GM18508 (cell line): ENCODE measurements at regions not wholly inside any gene's neighbourhood (a gene's known extent, or its start where the extent isn't known, plus 50 kb on each side); places are given as distances from the start of the nearest gene placed in this dataset.
"Not testable (repeated sequence)": the region's sequence is repeated elsewhere in the genome, so short reads cannot be mapped to it uniquely, and the experiment has no call there.

Source experiments
- ATAC-seq: cut with Tn5 transposase; IDR thresholded peaks from one replicate; pipeline ENCODE4 v1.9.1; 2021; ENCODE audit warnings: moderate number of reproducible peaks; ENCODE audit not compliant: insufficient read depth, unreplicated experiment

DNA sequence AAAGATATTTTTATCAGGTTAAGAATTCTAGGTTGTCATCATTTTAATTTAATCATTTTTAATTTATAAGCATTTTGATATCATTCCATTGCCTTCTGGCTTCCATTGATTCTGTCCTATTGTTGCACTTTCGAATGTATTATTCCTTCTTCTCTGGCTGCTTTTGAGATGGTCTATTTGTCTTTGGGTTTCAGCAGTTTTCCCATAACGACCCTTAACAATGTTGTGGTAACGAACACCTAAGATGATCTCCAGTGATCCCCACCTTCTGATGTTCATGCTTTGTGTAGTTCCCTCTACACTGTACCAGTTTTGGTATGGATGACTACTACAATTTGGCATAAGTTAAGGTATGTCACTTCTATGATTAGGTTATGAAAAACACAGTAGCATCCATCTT lies 59.9 kb downstream of the MINAR1 start:
- ATAC-seq: no peak

DNA sequence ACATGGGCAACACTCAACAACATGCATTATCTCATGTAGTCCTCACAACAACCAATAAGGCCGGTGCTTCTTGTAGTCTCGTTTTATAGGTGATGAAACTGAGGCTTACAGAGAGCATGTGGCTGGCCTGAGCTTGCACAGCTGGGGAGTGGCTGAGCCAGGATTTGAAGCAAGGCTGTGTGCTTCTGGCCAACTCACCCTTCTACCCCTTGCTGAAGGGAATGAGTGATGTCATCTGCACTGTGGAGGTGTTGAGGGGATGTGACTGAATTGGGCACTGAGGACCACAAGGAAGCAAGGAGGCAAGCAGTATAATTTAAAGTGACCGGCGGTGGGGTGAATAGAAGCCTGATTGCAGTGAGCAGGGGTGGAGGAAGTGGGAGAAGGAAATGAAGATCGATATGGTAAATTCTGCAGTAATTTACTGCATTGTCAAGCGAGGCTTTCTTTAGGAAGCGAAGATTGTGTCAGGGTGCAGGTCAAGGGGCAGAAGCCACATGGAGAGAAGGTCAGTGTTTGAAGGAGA lies 62.3 kb downstream of the MINAR1 start:
- ATAC-seq: no peak

DNA sequence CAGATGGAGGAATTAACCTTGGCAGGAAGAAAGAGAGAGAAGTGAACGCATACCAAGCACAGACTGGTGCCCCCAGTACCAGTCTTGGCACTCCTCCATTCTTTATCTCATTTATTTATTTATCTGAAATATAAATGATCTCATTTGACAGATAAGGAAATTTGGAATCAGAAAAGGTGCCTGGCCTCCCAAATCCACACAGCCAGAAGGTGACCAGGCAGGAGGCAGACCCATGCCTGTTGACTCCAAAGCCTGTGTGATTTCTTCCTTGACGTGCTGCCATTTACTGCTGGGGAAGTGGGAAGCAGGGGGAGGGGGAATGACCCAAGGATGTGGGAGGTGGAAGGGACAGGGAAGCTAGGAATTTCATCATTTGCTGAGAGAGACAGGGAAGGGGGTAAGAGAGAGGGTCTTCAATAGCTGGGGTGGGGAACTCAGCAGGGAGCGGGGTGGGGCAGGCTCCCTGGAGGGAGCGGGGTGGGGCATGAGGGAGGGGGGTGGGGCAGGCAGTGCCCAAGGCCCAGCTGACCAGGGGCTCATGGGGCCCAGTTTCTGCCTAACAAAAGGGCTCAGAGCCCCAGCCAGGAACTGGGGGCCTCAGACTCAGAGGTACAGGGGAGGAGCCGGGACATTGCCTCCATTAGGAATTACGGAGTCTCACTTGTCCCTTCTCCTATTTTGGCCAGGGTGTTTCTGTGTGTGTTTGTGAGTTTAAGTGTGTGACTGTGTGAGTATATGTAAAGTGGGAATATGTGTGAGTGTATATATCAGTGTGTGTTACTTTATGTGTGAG lies 63.0 kb downstream of the MINAR1 start:
- no peak for ATAC-seq

DNA sequence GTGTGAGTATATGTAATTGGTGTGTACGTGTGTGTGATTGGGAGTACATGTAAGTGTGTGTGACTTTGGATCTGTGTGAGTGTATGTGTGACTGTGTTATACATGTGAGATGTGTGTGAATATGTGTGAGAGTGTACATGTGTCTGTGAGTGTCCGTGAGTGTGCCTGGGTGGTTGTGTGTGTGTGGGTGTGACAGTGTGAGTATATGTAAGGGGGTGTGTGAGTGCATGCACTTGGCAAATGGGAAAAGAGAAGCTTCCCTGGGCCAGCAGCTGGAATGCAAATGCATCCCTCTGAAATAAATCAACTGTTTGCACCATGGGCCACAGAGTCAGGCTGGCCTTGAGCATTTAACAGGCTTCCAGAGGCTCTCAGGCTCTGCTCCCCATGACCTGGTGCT lies 63.6 kb downstream of the MINAR1 start:
- ATAC-seq: no peak

DNA sequence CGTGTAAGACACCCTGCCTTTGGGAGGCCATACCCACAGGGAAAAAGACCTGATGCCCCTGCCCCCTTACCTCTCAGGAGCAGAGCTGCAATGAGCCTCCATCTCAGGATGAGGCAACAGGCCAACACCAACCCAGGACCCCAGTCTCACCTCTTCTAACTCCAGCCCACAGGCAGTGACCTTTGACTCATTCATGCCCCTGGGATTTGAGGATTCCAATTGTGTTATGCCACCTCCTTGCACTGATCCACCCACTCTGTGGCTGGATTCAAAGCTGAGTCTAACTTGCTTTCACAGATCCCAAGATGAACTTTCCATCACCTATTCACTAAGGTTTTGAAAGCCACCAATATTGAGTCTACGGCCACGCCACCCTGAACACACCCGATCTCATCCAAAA lies 64.7 kb downstream of the MINAR1 start:
- ATAC-seq: no peak

DNA sequence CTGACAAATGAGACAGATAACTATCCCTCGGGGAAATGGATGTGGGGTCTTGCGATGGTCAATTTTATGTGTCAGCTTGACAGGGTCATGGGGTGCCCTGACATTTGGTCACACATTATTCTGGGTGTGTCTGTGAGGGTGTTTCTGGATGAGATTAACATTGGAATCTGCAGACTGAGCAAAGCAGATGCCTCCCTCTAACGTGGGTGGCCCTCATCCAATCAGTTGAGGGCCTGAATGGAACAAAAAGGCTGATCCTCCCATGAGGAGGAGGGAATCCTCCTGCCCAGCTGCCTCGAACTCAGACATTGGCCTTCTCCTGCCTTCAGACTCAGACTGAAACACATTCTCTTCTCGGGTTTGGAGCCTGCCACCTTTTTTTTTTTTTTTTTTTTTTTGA lies 69.0 kb downstream of the MINAR1 start:
- no peak for ATAC-seq

DNA sequence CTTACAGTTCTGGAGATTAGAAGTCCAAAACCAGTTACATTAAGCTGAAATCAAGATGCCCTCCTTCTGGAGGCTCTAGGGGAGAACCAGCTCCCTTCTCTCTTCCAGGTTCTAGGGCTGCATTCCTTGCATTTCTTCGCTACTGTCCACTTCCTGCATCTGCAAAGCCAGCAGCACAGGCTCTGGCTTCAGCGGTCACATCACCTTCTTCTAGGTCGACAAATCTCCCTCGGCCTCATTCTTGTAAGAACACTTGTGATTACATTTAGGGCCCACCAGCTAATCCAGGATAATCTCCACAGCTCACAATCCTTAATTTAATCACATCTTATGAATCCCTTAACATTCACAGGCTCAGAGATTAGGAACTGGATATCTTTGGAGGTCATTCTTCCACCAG lies 73.8 kb downstream of the MINAR1 start:
- ATAC-seq: no peak

DNA sequence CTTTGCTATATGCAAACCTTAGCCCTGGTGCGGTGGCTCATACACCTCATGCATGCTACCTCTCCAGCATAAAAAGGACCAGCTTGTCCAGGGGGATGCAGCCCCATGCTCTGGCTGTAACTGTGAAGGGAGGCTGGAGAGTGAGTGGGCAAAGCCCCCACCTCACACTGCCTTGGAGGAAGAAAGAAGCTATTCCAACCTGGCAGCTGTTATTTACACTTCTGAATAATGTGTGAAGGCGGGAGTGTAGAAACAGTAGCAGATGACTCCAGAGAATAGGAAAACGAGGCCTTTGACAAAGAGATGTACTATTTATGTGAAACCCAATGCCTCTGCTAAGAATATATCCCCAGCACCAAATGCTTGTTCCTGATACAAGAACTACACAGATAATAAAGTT lies 80.7 kb downstream of the MINAR1 start:
- ATAC-seq: not testable (repeated sequence)

DNA sequence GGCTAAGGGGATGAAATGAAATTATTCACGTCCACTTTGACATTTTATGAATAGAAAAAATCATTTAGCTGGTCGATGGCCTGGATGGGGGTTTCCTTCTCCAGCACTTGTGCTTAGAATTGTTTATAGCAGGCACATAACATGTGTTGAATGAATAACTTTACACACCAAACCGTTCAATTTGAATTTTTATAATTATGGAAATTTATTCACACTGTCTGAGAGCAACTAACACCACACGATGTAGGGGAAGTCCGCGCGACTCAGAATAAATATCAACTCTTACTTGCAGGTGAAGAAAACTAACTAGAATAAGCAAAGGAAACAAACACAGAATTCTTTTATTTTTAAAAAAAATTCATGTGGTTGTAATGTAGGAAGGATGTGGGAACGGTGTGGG lies 81.3 kb downstream of the MINAR1 start:
- ATAC-seq: no peak

DNA sequence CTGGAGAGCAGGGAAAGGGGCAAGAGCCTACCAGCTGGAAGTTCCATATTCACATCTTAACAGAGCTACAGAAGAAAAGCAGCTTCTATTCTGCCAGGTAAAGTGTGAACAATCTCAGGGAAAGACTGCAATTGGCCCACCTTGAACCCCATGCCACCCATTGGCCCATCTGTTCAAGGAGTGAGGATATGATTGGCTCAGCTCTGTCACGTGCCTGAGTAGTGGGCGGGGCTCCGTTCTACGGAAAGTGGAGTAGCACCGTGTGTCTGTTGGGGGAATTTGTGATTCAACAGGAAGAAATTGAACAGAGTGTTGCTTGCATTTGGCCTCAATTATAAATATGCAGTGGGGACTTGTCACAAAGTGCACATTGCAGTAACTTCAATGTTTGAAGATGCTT lies 81.8 kb downstream of the MINAR1 start:
- ATAC-seq: no peak

DNA sequence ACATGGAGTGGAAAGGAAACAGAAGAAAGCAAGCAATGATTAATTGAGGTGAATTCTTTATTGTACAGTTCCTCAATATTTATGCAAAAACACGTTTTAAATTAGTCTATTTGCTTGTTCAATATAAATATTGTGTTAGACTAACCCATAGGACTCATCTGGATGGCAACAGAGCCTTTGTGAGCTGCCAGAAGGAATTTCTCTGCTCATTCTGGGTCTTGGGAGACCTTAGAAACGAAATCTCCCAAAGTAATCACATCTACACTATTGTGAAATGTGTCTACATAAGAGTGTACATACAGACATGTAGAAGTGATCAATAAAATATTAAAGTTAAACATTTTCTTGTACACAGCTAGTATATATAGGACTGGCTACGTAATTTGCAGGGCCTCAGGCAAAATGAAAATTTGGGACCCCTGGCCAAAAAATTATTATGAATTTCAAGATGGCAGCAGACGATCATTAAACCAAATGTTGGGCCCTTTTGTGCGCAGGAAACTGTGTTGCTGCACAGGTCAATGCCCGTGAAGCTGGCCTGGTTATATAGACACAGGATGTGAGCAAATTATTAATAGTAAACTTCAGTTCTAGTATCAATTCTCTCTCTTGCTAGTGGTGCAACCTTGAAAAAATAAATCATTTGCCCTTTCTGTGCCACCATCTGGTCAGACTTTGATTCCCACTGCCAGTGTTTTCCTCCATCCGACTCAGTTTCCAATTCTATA lies 83.3 kb downstream of the MINAR1 start:
- ATAC-seq: no peak

DNA sequence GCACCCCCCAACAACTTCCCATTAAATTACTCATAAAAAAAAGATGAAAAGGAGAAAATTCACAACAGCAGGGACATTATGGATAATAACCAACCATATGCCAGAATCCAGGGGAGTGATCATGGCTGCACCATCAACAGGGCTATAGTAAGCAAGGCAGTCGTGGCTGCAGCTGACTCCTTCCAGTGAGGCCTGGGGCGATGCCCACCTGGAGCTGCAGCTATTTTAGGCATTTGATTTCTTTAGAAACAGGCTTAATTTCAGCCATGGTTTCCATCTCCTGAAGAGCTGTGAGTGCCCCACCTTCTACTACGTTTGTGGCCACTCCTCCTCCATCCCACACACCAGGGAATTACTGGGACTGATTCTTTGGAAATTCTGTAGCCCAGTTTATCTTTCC lies 84.0 kb downstream of the MINAR1 start:
- ATAC-seq: no peak

DNA sequence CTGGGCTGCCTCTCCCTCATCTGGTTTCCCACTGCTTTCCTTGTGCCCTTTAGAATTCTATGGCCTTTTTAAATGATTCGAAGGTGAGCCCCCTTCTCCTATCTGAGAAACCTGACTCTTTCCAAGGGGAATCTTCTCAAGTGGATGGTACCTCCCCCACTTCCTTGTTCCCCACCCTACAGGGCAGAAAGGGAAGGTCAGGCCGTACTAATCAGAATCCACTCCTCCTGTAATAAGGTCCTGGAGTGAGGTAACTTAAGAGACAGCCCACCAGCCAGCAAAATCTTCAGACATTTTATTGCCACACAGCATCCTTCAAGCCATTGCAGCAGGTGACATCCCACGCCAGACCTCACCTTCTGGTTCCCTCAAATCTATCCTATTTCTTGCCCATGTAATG lies 84.5 kb downstream of the MINAR1 start:
- ATAC-seq: no peak

DNA sequence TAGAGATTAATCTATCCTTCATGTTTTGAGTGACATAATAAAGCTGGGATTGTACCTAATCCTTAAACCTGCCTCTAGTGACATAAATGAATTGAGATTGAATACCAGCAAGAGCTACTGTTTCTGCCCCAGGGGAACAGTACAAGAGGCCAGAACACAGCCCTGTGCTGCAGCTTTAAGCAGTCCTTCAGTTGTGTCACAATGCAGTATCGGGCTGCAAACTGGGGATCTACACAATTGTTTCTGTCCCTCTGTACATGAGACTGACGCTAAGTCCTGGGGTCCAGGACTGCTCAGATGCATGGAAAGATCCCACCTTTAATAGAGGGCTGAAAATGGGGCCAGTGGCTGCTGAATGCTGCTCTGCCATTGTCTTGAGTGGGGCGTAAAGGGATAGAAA lies 87.5 kb downstream of the MINAR1 start:
- ATAC-seq: no peak

DNA sequence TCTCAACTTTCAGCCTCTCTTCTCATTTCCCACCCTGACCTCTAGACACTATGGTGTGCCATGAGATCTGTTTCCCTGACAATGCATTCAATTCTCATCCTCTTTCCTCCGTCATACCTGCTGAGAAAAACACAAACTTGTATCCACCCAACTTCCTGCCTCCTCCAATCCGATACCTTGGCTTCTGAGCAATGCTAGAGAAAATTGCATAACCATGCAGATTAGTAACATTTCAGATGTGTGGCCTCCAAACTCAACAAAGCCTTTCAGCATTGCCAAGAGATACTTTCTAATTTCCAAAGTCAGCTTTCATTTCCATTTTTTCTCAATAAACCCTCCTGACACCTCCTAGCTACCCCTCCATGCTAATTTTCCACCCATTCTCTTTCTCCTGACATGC lies 88.5 kb downstream of the MINAR1 start:
- no peak for ATAC-seq

DNA sequence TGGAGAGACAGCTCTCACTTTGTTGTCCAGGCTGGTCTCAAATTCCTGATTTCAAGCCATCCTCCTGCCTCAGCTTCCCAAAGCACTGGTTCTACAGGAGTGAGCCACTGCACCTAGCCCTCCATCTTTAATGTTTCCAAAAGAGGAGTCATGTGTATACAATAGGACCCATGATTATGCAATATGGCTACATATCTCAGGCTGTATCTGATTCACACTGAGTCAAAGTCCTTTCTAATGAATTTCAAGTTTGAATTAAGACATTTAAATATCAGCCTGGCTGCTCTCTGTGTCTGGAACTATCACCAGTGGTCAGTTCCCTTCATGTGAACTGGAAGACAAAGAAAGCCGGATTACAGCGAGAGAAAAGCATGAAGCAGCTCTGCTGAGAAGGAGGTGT lies 90.5 kb downstream of the MINAR1 start:
- ATAC-seq: no peak

DNA sequence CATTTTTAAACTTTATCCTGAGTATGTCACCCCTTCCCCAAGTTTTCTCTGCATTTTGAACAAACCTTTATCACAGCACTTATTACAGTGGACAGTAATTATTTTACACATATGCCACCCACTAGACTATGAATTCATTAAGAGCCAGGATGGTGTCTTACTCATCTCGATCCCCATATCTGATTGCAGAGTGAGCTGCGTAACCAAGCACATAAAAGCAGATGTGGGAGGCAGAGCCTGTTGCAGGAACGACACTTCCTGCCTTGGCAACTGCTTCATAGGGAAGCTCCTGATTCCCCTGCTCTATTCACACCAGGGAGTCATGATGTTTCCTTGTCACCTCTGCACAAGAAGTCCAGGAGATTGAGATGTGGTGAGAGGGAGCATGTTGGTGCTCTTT lies 91.1 kb downstream of the MINAR1 start:
- no peak for ATAC-seq

DNA sequence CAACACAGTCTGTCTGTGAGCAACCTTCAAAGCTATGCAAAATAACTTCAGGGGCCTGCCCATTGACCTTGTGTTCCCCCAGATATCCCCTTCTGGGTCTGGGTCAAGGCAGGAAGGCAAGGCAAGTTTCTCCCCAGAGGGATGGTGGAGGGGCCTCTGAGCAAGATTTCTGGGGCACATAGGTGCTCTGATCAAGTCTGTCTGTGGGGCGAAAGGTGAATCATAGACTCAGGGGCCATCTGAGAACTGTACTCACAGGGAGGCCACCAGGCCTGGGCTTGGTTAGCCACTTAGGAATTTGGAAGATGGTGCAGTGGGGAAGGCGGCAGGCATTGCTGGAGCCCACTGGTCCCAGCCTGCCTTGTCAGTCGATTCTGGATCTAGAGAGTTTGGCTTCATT lies 92.4 kb downstream of the MINAR1 start:
- ATAC-seq: no peak

DNA sequence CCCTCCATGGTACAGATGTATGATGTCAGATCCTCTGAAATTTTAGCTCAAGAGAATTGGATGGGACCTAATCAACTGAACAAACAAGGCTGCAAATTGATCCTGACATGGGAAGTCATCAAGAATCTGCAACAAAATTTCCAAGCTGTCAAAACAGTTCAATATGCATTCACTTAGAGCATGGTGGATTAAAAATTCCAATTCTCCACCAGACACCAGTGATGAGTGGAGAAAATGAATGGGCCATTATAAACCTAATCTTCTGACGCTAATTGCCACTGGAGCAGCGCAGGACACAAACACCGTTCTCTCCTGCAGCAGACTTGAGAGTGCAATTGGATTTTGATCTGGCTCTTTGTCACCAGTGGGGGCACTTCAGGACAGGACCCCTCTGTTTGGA lies 94.2 kb downstream of the MINAR1 start:
- ATAC-seq: no peak

DNA sequence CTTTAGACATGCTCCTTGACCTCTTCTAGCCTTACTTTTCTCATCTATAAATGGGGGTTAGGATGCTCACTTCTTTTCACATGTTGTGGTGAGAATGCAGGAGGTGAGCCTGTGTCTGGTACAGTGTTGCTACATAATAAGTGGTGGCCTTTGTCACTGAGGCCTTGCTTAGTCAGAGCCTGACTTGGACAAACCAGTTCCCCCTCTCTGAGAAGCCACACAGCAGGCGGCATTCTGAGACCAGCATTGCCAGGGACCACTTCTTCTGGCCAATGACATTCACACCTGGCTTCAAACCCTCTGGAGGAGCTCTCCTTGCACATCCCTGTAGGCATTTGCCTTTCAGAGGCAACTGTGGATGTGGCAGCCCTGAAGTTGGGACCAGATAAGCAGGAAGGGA lies 95.7 kb downstream of the MINAR1 start:
- no peak for ATAC-seq

DNA sequence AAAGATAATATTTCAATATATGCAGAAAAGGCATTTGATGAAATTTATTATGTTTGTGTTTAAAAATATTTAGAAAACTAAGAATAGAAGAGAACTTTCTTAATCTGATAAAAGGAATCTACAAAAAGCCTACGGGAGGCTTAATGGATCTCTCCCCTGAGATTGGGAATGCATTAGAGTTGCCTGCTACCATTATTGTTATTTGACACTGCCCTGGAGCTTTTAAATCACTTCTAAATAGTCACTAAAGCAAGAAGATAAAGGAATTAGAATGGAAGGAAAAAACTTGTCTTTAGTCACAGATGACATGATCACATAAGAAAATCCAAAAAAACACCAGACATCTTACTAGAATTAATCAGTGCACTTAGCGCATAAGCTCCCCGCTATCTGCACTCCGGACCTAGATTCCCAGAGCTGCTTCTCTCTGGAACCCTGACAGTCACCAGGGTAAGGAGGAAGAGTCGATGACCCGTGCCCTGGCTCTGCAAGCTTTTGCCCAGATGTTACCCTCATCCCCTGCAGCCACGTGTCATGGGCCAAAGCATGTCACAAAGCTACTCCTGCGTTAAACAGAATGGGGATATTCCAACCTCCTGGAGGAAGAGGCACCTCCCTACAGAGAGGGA lies 97.1 kb downstream of the MINAR1 start:
- ATAC-seq: no peak
